ENCODE measurements at regions not wholly inside any gene's neighbourhood (a gene's known extent, or its start where the extent isn't known, plus 50 kb on each side); places are given as distances from the start of the nearest gene placed in this dataset.

DNA sequence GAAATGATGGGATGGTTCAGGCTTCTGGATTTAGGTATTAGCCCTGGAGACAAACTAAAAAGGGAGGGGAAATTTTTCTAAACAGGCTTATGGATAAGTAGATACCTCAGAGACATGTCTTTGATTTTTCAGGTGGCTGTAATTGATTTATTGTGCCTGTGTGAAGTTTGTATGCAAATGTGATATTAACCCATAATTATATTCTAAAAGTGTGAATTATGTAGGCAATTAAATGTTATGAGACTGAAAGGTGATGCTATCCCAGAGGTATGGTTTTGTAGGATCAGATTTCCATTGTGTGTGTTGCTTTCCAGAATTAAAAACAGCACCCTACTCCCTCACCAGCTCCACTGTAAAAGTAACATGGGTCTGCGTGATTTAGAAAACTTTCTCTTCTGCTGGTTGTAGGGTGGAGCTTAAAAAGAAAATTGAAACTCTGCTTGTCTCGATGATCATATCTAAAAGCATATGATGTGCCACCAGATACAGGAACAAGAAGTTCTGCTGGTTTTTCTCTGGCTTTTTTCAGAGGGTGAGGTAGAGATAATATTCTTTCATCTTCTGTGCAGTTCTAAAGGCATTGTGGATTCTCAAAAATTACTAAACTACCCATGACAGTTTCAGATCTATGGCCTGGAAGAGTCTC, 71.8 kb upstream of the TAF11L2 start:
- Histone ChIP-seq H3K4me3 (ENCODE audit: insufficient read depth, low read length) (no peak overlapping the region), H3K79me2 (ENCODE audit: insufficient read depth, low read length) (no peaks in the 10 kb centered on the region)
- TF ChIP-seq, protein P1, sequence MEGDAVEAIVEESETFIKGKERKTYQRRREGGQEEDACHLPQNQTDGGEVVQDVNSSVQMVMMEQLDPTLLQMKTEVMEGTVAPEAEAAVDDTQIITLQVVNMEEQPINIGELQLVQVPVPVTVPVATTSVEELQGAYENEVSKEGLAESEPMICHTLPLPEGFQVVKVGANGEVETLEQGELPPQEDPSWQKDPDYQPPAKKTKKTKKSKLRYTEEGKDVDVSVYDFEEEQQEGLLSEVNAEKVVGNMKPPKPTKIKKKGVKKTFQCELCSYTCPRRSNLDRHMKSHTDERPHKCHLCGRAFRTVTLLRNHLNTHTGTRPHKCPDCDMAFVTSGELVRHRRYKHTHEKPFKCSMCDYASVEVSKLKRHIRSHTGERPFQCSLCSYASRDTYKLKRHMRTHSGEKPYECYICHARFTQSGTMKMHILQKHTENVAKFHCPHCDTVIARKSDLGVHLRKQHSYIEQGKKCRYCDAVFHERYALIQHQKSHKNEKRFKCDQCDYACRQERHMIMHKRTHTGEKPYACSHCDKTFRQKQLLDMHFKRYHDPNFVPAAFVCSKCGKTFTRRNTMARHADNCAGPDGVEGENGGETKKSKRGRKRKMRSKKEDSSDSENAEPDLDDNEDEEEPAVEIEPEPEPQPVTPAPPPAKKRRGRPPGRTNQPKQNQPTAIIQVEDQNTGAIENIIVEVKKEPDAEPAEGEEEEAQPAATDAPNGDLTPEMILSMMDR (IDR thresholded peaks at IDR 0.05; ENCODE audit: extremely low read depth, low read depth, low read length) = no peak

DNA sequence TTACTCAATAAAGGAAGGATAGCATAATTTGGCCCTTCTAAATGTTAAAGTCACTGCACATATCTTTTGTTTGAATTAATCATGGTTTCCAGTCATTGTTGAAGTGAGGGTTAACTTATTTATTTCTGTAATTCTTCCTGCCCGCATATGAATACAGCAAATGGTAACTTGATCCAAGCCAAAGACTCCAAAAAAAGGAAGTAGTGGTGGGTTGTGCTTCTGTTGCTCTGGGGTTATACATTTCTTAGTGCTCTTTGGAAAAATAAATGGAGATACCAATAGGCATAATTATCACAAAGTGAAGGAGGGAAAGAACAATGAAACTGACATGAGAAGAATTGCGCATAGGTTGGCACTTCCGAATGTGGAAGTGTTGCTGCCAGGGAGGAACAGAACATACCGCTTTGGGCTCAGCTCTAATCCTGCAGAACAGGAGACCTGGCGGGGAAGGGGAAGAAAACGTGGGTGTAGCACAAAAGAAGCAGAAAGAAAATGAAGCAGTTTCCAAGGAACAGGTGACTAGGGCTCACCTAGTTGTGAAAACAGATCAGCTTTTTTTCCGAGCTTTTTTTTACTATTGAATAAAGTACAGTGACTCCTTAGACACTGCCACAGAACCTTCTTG, 69.7 kb upstream of the TAF11L2 start:
- H3K4me3 ChIP-seq (ENCODE audit: insufficient read depth, low read length) = no peak overlapping the region
- TF ChIP-seq, protein P1 (IDR thresholded peaks at IDR 0.05; ENCODE audit: extremely low read depth, low read depth, low read length) = no peak
- H2AFZ ChIP-seq (ENCODE audit: low read length) = no peak overlapping the region
- peaks cover 32% of the 10 kb centered on the region for H3K27me3 ChIP-seq (ENCODE audit: insufficient read depth, low read length)
- no peaks in the 10 kb centered on the region for H3K9me3 ChIP-seq (ENCODE audit: low read depth, low read length)
- H3K79me2 ChIP-seq (ENCODE audit: insufficient read depth, low read length) = no peaks in the 10 kb centered on the region
- no peaks in the 10 kb centered on the region for H3K36me3 ChIP-seq (ENCODE audit: insufficient read depth, low read length)
- H4K20me1 ChIP-seq (ENCODE audit: insufficient read depth, low read length) = no peaks in the 10 kb centered on the region
- no peak overlapping the region for H3K27ac ChIP-seq (ENCODE audit: low read depth, low read length)
- no peak for DNase-seq (ENCODE audit: insufficient read length, low spot score, missing footprints)
- no peak overlapping the region for H3K4me2 ChIP-seq (ENCODE audit: insufficient read depth, low read length)
- H3K4me1 ChIP-seq (ENCODE audit: insufficient read depth, low read length) = no peaks in the 10 kb centered on the region

More for the DNA sequence above, 71.8 kb upstream of the TAF11L2 start:
- Histone ChIP-seq H3K27ac (ENCODE audit: low read depth, low read length) (no peak overlapping the region), H3K36me3 (ENCODE audit: insufficient read depth, low read length) (no peaks in the 10 kb centered on the region), H4K20me1 (ENCODE audit: insufficient read depth, low read length) (no peaks in the 10 kb centered on the region), H3K27me3 (ENCODE audit: insufficient read depth, low read length) (peaks cover 33% of the 10 kb centered on the region), H3K4me1 (ENCODE audit: insufficient read depth, low read length) (no peaks in the 10 kb centered on the region), H3K9me3 (ENCODE audit: low read depth, low read length) (no peaks in the 10 kb centered on the region), H3K4me2 (ENCODE audit: insufficient read depth, low read length) (no peak overlapping the region), H2AFZ (ENCODE audit: low read length) (no peak overlapping the region)
- no peak for DNase-seq (ENCODE audit: insufficient read length, low spot score, missing footprints)

DNA sequence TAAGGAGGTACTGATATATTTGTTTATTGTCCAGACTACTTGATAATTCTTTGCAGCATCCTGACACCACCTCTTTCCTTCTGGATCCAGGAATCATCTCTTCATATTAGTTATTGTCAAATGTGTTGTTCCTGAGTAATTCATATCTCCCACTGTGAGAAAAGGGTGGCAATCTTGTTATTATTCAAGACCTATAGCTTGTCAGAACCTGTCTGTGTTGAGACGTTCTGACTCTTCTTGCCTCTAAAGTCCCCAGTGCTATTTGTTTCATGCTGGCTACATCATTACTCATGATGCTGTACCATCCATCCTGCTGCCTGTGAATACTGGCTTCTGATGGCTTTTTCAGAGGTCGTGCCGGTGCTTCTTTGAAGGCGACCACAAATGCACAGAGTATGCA, 68.7 kb upstream of the TAF11L2 start:
- Histone ChIP-seq H3K36me3 (ENCODE audit: insufficient read depth, low read length) (no peaks in the 10 kb centered on the region), H3K4me3 (ENCODE audit: insufficient read depth, low read length) (no peak overlapping the region), H3K9me3 (ENCODE audit: low read depth, low read length) (no peaks in the 10 kb centered on the region), H3K27me3 (ENCODE audit: insufficient read depth, low read length) (peaks cover 24% of the 10 kb centered on the region), H3K4me2 (ENCODE audit: insufficient read depth, low read length) (no peak overlapping the region), H3K27ac (ENCODE audit: low read depth, low read length) (no peak overlapping the region), H3K79me2 (ENCODE audit: insufficient read depth, low read length) (no peaks in the 10 kb centered on the region), H4K20me1 (ENCODE audit: insufficient read depth, low read length) (no peaks in the 10 kb centered on the region), H2AFZ (ENCODE audit: low read length) (no peak overlapping the region), H3K4me1 (ENCODE audit: insufficient read depth, low read length) (no peaks in the 10 kb centered on the region)
- TF ChIP-seq, protein P1 (IDR thresholded peaks at IDR 0.05; ENCODE audit: extremely low read depth, low read depth, low read length) = no peak
- DNase-seq (ENCODE audit: insufficient read length, low spot score, missing footprints) = no peak

DNA sequence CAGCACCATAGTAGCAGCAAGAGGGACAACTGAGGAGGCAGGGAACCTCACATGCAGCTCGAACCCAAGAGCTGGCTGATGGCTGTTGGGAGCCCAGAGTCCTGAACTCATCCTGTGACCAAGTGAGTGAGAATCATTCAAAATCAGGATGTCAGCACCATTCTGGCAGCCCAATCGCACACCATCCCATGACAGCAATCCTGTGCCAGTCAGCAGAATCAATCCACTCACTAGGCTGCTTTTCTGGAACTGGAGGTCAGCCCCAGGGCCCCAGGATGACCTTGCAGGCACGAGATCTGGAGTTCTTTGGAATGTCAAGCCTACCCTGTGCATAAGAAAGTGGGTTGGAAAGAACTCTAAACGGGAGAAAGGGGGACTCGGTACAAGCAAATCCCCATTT, 67.8 kb upstream of the TAF11L2 start:
- TF ChIP-seq, protein P1 (IDR thresholded peaks at IDR 0.05; ENCODE audit: extremely low read depth, low read depth, low read length) = no peak
- no peaks in the 10 kb centered on the region for H3K79me2 ChIP-seq (ENCODE audit: insufficient read depth, low read length)
- H4K20me1 ChIP-seq (ENCODE audit: insufficient read depth, low read length) = no peaks in the 10 kb centered on the region
- H3K4me2 ChIP-seq (ENCODE audit: insufficient read depth, low read length) = no peak overlapping the region
- no peaks in the 10 kb centered on the region for H3K4me1 ChIP-seq (ENCODE audit: insufficient read depth, low read length)
- H3K9me3 ChIP-seq (ENCODE audit: low read depth, low read length) = no peaks in the 10 kb centered on the region
- H3K27me3 ChIP-seq (ENCODE audit: insufficient read depth, low read length) = peaks cover 15% of the 10 kb centered on the region
- no peak overlapping the region for H3K27ac ChIP-seq (ENCODE audit: low read depth, low read length)
- no peak overlapping the region for H2AFZ ChIP-seq (ENCODE audit: low read length)
- no peak for DNase-seq (ENCODE audit: insufficient read length, low spot score, missing footprints)
- no peak overlapping the region for H3K4me3 ChIP-seq (ENCODE audit: insufficient read depth, low read length)
- H3K36me3 ChIP-seq (ENCODE audit: insufficient read depth, low read length) = no peaks in the 10 kb centered on the region
